Ishikawa (cell line): ENCODE measurements at regions not wholly inside any gene's neighbourhood (a gene's known extent, or its start where the extent isn't known, plus 50 kb on each side); places are given as distances from the start of the nearest gene placed in this dataset.

Source experiments
- CREB1 ChIP-seq: IDR thresholded peaks from 2 replicates; pipeline ENCODE4 v1.6.1; 2012; ENCODE audit warnings: low read depth
- EGR1 ChIP-seq: IDR thresholded peaks from 2 replicates; pipeline ENCODE4 v1.6.1; 2012
- EP300 ChIP-seq: IDR thresholded peaks from 2 replicates; pipeline ENCODE4 v1.6.1; 2012; ENCODE audit warnings: borderline replicate concordance
- FOXM1 ChIP-seq: IDR thresholded peaks from 2 replicates; pipeline ENCODE4 v1.6.1; 2012; ENCODE audit warnings: low read depth, borderline replicate concordance
- MAX ChIP-seq: IDR thresholded peaks from 2 replicates; pipeline ENCODE4 v1.6.1; 2012
- NFIC ChIP-seq: IDR thresholded peaks from 2 replicates; pipeline ENCODE4 v1.6.1; 2012
- RAD21 ChIP-seq: IDR thresholded peaks from 2 replicates; pipeline ENCODE4 v1.6.1; 2012; ENCODE audit warnings: low read depth
- REST ChIP-seq: IDR thresholded peaks from 2 replicates; pipeline ENCODE4 v1.6.1; 2012; ENCODE audit warnings: low read depth, mild to moderate bottlenecking
- TAF1 ChIP-seq: IDR thresholded peaks from 2 replicates; pipeline ENCODE4 v1.6.1; 2012; ENCODE audit warnings: low read depth, mild to moderate bottlenecking
- TCF12 ChIP-seq: IDR thresholded peaks from 2 replicates; pipeline ENCODE4 v1.6.1; 2012; ENCODE audit warnings: low read depth
- TEAD4 ChIP-seq: IDR thresholded peaks from 2 replicates; pipeline ENCODE4 v1.6.1; 2012
- YY1 ChIP-seq: IDR thresholded peaks from 2 replicates; pipeline ENCODE4 v1.6.1; 2012; ENCODE audit warnings: low read depth

GRCh38 chrX:16440446-16440845 lies 209.5 kb upstream of the S100G start:
- TF ChIP-seq EP300 (no peak), CREB1 (no peak), NFIC (no peak), MAX (no peak), REST (no peak), YY1 (no peak), TAF1 (no peak), FOXM1 (no peak), TCF12 (no peak), EGR1 (no peak), RAD21 (no peak), TEAD4 (no peak)
